Activated CD4-positive, alpha-beta memory T cell treated with anti-CD3 and anti-CD28 coated beads, Interleukin-2, amount 10 ng/mL, durations not matched to agents 7 days and 5 days (primary cell): ENCODE measurements at regions not wholly inside any gene's neighbourhood (a gene's known extent, or its start where the extent isn't known, plus 50 kb on each side); places are given as distances from the start of the nearest gene placed in this dataset.
"Not testable (repeated sequence)": the region's sequence is repeated elsewhere in the genome, so short reads cannot be mapped to it uniquely, and the experiment has no call there.

Experiments
- CTCF ChIA-PET: fragments of 350-600 bp; sonication (Branson Sonifier 250); formaldehyde crosslinking; loops from one replicate; lab custom pipeline; 2021; ENCODE audit warnings: antibody characterized with exemption, inconsistent platforms; lab: Charles Lee
- POLR2A ChIA-PET: fragments of 350-600 bp; sonication (Branson Sonifier 250); formaldehyde crosslinking; loops from one replicate; lab custom pipeline; 2021; ENCODE audit warnings: antibody characterized with exemption; lab: Charles Lee
- DNase-seq: peaks from one replicate; pipeline ENCODE4 v3.0.0-alpha.2; 2020
- H3K27ac Mint-ChIP-seq: one replicate; pipeline ENCODE4 v1.8.0; 2021; ENCODE audit warnings: mild to moderate bottlenecking, mixed read lengths
- H3K27me3 Mint-ChIP-seq: one replicate; pipeline ENCODE4 v1.8.0; 2021; ENCODE audit warnings: mixed read lengths
- H3K36me3 Mint-ChIP-seq: one replicate; pipeline ENCODE4 v1.8.0; 2021; ENCODE audit warnings: low read depth, mixed read lengths
- H3K4me1 Mint-ChIP-seq: one replicate; pipeline ENCODE4 v1.8.0; 2021; ENCODE audit warnings: mixed read lengths
- H3K4me3 Mint-ChIP-seq: one replicate; pipeline ENCODE4 v1.8.0; 2021; ENCODE audit warnings: mild to moderate bottlenecking, mixed read lengths
- H3K9me3 Mint-ChIP-seq: one replicate; pipeline ENCODE4 v1.8.0; 2021; ENCODE audit warnings: mixed read lengths

DNA sequence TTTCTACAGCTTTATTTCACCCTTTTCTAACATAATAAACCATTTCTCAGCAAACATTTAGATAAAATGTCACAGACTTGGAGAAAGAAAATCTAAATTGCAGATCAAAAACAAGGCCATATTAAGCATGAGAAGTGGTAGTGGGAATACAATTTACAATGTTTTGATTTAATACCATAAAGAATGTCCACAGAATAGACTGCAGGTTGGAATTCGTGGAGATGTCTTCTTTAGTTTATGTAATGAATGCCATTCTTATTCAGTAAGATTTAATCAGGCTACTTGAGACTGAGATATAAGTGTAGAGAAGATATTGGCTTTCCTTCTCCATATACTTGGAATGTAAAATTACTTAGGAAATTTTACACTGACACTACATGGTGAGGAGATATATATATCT, 91.9 kb upstream of the ZFP42 start:
- DNase-seq, result no peak
- Mint-ChIP-seq H3K27ac (no peak overlapping the region), H3K4me3 (no peak overlapping the region), H3K27me3 (no peaks in the 10 kb centered on the region), H3K4me1 (no peaks in the 10 kb centered on the region), H3K36me3 (no peaks in the 10 kb centered on the region), H3K9me3 (peaks cover 2% of the 10 kb centered on the region)
- CTCF ChIA-PET, result no interaction called here
- POLR2A ChIA-PET, result no interaction called here

DNA sequence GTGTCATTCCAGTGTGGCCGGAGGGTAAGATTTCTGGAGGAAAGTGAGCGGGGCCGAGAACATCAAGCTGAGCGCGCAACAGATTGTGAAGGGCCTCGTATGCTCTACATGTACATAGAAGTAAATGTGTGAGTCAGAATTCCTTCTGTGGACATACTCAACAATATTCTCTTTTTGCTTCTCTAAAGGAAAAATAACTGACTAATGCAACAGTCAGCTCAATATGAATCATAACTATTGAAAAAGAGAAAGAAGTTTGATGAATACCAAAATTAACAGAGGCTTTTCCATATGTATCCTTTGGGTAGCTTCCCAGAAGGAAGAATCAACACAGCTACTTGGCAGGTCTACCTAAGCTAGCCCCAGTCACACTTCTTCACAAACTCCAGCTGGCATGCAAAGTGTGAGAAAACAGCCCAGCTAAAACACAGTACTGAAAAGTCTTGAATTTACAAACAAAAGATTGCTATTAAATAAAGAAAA, 87.5 kb upstream of the ZFP42 start:
- DNase-seq, result no peak
- Mint-ChIP-seq H3K27me3 (no peaks in the 10 kb centered on the region), H3K9me3 (peaks cover 4% of the 10 kb centered on the region), H3K4me3 (no peak overlapping the region), H3K36me3 (no peaks in the 10 kb centered on the region), H3K27ac (no peak overlapping the region), H3K4me1 (no peaks in the 10 kb centered on the region)
- POLR2A ChIA-PET, result no interaction called here
- CTCF ChIA-PET, result no interaction called here

GRCh38 chr4:187908731-187909130, 86.8 kb upstream of the ZFP42 start:
- ChIA-PET CTCF (no interaction called here), POLR2A (no interaction called here)
- Mint-ChIP-seq H3K36me3 (no peaks in the 10 kb centered on the region), H3K4me1 (no peaks in the 10 kb centered on the region), H3K27me3 (no peaks in the 10 kb centered on the region), H3K4me3 (no peak overlapping the region), H3K9me3 (peaks cover 4% of the 10 kb centered on the region), H3K27ac (no peak overlapping the region)
- DNase-seq, result no peak

- Mint-ChIP-seq H3K9me3 (peaks cover 7% of the 10 kb centered on the region), H3K4me1 (no peaks in the 10 kb centered on the region), H3K27me3 (no peaks in the 10 kb centered on the region), H3K4me3 (no peak overlapping the region), H3K27ac (no peak overlapping the region), H3K36me3 (no peaks in the 10 kb centered on the region)
- CTCF ChIA-PET, result no interaction called here
- no peak for DNase-seq
- POLR2A ChIA-PET, result no interaction called here
These were observed 84.8 kb upstream of the ZFP42 start for GRCh38 chr4:187910741-187911140.

DNA sequence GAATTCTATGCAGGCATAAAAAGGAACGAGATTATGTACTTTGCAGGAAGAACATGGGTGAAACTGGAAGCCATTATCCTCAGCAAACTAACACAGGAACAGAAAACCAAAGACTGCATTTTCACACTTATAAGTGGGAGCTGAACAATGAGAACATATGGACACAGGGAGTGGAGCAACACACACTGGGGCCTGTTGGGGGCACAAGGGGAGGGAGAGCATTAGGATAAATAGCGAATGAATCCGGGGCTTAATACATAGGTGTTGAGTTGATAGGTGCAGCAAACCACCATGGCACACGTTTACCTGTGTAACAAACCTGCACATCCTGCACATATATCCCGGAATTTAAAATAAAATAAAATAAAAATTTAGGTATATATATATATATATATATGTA, 80.2 kb upstream of the ZFP42 start:
- H3K4me1 Mint-ChIP-seq, CTCF ChIA-PET, POLR2A ChIA-PET, H3K4me3 Mint-ChIP-seq, H3K27ac Mint-ChIP-seq, DNase-seq, H3K27me3 Mint-ChIP-seq, H3K36me3 Mint-ChIP-seq: not testable (repeated sequence)
- H3K9me3 Mint-ChIP-seq, result peaks cover 16% of the 10 kb centered on the region

DNA sequence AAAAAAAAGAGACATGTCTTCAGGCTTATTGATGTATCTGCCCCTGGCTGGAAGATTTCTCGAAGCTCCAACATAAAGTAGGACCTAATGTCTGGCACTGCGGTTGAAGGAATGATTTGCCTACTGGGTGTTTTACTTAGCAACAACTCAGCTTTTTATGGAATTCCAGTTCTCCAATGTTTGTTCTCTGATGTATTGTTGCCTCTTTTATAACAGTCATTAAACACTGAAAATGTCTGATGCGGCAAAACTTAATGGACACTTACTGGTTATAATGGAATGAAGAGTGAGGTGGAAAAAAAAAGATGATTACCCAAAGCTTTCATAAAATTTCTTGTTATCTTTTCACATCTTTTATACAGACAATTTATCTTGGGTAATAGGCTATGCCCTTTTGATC, 75.6 kb upstream of the ZFP42 start:
- Mint-ChIP-seq H3K27me3 (no peaks in the 10 kb centered on the region), H3K9me3 (peaks cover 12% of the 10 kb centered on the region), H3K27ac (no peak overlapping the region), H3K4me3 (no peak overlapping the region), H3K36me3 (no peaks in the 10 kb centered on the region), H3K4me1 (no peaks in the 10 kb centered on the region)
- DNase-seq, result no peak
- ChIA-PET CTCF (no interaction called here), POLR2A (no interaction called here)

DNA sequence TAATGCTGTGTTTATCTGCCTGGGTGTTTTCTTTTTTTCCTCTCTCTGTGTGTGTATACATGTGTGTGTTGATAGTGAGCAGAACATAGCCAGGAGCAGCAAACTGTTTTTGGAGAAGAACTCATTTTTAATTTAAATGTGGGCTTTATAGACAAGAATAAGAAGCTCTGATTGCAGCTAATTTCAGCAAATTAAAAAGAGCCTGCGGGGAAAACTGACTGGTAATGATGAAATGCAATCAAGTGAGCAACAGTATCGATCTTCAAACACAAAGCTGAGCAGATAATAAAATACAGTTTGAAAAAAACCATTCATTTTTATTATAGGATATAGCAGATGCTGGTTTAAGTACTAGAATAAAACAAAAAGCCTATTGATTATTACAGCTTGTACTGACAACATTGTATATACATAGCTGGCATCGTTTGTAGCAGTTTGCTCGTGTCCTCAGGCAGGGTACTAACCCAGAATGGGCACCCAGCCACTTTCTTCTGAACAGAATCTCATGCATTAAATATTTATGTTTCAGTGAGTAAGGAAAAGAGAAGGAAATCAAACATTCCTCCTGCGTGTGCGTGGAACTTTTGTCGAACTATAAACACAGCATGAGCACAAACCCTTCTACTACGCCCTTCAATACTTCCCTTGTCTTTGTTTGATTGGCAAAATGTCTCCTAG, 73.5 kb upstream of the ZFP42 start:
- CTCF ChIA-PET, result no interaction called here
- no peak overlapping the region for H3K4me3 Mint-ChIP-seq
- H3K27ac Mint-ChIP-seq, result no peak overlapping the region
- H3K36me3 Mint-ChIP-seq, result no peaks in the 10 kb centered on the region
- POLR2A ChIA-PET, result no interaction called here
- no peaks in the 10 kb centered on the region for H3K27me3 Mint-ChIP-seq
- peaks cover 14% of the 10 kb centered on the region for H3K9me3 Mint-ChIP-seq
- DNase-seq, result no peak
- no peaks in the 10 kb centered on the region for H3K4me1 Mint-ChIP-seq

DNA sequence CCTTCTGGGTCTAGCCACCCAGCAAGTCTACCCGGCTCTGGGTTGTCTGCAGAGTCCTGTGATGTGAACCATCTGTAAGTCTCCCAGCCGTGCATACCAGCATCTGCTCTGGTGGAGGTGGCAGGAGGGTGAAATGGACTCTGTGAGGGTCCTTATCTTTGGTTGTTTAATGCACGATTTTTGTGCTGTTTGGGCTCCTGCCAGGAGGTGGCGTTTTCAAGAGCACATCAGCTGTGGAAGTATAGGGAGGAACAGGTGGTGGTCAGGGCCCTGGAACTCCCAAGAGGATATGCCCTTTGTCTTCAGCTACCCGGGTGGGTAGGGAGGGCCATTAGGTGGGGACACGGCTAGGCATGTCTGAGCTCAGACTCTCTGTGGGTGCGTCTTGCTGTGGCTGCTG, 66.5 kb upstream of the ZFP42 start:
- H3K27ac Mint-ChIP-seq, result no peak overlapping the region
- H3K36me3 Mint-ChIP-seq, result no peaks in the 10 kb centered on the region
- H3K9me3 Mint-ChIP-seq, result peaks cover 17% of the 10 kb centered on the region
- no peaks in the 10 kb centered on the region for H3K27me3 Mint-ChIP-seq
- H3K4me3 Mint-ChIP-seq, result no peak overlapping the region
- ChIA-PET CTCF (no interaction called here), POLR2A (no interaction called here)
- no peaks in the 10 kb centered on the region for H3K4me1 Mint-ChIP-seq
- DNase-seq, result no peak

- Mint-ChIP-seq H3K4me1 (no peaks in the 10 kb centered on the region), H3K9me3 (peaks cover 17% of the 10 kb centered on the region), H3K27me3 (no peaks in the 10 kb centered on the region), H3K27ac (no peak overlapping the region), H3K4me3 (no peak overlapping the region), H3K36me3 (no peaks in the 10 kb centered on the region)
- POLR2A ChIA-PET, result no interaction called here
- no peak for DNase-seq
- CTCF ChIA-PET, result no interaction called here
These were observed 60.8 kb upstream of the ZFP42 start for GRCh38 chr4:187934766-187935165.

DNA sequence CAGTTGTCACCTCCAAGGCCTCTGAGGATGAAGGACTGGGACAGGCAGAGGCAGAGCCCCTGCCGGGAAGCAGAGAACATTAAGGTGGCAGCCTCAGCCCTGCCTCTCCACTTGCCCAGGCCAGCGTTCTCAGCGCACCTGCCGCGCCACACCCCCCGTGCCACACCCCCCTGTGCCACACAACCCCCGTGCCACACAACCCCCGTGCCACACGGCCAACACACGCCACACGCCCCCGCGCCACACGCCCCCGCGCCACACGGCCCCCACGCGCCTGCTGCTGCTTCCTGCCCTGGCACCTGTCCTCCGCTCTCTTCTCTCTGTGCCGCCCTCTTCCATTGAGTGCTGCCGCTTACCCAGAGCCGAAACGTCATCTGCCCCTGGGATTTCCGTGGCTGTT, 58.0 kb upstream of the ZFP42 start:
- CTCF ChIA-PET, result no interaction called here

GRCh38 chr4:187940299-187940698, 55.3 kb upstream of the ZFP42 start:
- POLR2A ChIA-PET, result no interaction called here
- H3K4me1 Mint-ChIP-seq, result no peaks in the 10 kb centered on the region

More for the DNA sequence above, 58.0 kb upstream of the ZFP42 start:
- Mint-ChIP-seq H3K4me3 (no peak overlapping the region), H3K4me1 (no peaks in the 10 kb centered on the region), H3K36me3 (no peaks in the 10 kb centered on the region), H3K27me3 (no peaks in the 10 kb centered on the region), H3K27ac (no peak overlapping the region), H3K9me3 (peaks cover 13% of the 10 kb centered on the region)
- DNase-seq, result no peak
- POLR2A ChIA-PET, result no interaction called here

GRCh38 chr4:187942968-187943367, 52.6 kb upstream of the ZFP42 start:
- POLR2A ChIA-PET, result no interaction called here
- Mint-ChIP-seq H3K9me3 (peaks cover 14% of the 10 kb centered on the region), H3K4me3 (no peak overlapping the region), H3K27ac (no peak overlapping the region), H3K36me3 (no peaks in the 10 kb centered on the region), H3K27me3 (no peaks in the 10 kb centered on the region), H3K4me1 (no peaks in the 10 kb centered on the region)
- DNase-seq, result no peak
- CTCF ChIA-PET, result no interaction called here

More at GRCh38 chr4:187940299-187940698, 55.3 kb upstream of the ZFP42 start:
- Mint-ChIP-seq H3K4me3 (no peak overlapping the region), H3K36me3 (no peaks in the 10 kb centered on the region), H3K27ac (no peak overlapping the region), H3K27me3 (no peaks in the 10 kb centered on the region), H3K9me3 (peaks cover 14% of the 10 kb centered on the region)
- CTCF ChIA-PET, result no interaction called here
- DNase-seq, result no peak

DNA sequence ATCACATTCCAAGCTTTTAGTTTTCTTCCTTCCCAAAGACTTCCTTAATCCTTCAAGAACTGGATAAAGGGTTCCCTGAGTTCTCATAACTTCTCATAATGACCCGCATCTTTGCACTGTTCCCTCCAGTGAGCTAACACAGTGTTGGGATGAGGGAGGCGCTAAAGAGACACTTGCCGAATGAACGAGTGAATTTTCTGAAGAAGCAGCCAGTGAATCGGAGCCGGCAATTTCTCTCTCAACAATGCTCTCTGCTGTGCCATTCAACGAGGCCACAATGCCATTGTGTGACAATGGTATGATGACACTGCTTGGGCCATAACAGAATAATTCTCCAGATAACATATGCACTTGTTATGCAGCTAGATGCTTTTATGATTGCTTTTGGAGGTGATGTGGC, 51.4 kb upstream of the ZFP42 start:
- H3K4me3 Mint-ChIP-seq, result no peak overlapping the region
- DNase-seq, result no peak
- no peaks in the 10 kb centered on the region for H3K4me1 Mint-ChIP-seq
- no peaks in the 10 kb centered on the region for H3K36me3 Mint-ChIP-seq
- H3K27ac Mint-ChIP-seq, result no peak overlapping the region
- H3K9me3 Mint-ChIP-seq, result peaks cover 13% of the 10 kb centered on the region
- no peaks in the 10 kb centered on the region for H3K27me3 Mint-ChIP-seq
- CTCF ChIA-PET, result no interaction called here
- POLR2A ChIA-PET, result no interaction called here
